ENCODE measurements at regions not wholly inside any gene's neighbourhood (a gene's known extent, or its start where the extent isn't known, plus 50 kb on each side); places are given as distances from the start of the nearest gene placed in this dataset.

GRCh38 chr16:73584157-73584556 lies 536.2 kb upstream of the ZFHX3 start:
- TF ChIP-seq CTCF (conservative IDR thresholded peaks at IDR 0.05; ENCODE audit: low read depth, low read length) (no peak), EZH2 (IDR thresholded peaks at IDR 0.05; ENCODE audit: low read length, unreplicated experiment) (no peak), EZH2phosphoT487 (IDR thresholded peaks at IDR 0.05; ENCODE audit: borderline replicate concordance, low read length) (no peak)

All from PC-3 (cell line).